Cardiac septum (tissue), 1 donor: ENCODE measurements at regions not wholly inside any gene's neighbourhood (a gene's known extent, or its start where the extent isn't known, plus 50 kb on each side); places are given as distances from the start of the nearest gene placed in this dataset.
"Not testable (repeated sequence)": the region's sequence is repeated elsewhere in the genome, so short reads cannot be mapped to it uniquely, and the experiment has no call there.

Source experiments
- DNase-seq: peaks from one replicate; pipeline ENCODE4 v3.0.0-alpha.2; 2020; ENCODE audit warnings: low spot score
- intact Hi-C: fragments of 100-400 bp; cut with DNase I; formaldehyde crosslinking; loops from one replicate; pipeline ENCODE4 v1.14.0; 2022
- donor health status: DM: no; HTN: no; CAD: no.

DNA sequence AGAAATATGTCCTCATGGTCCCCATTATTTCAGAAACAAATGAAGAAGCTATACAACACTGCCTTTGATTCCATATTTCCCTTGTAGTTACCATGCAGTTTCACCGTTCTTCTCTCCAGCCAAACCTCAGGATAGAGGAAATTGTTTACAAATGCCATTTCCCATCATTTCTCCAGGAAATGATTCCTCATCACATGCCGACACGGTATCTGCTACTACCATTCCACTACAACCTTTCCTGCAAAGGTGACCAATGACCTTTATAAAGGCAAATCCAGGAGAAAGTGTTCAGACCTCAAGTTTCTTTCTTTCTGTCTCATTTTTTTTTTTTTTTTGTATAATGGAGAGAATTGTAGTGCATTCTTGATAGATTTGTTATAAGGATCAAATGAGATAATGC, 460.8 kb upstream of the CDH20 start:
- no peak for DNase-seq
- intact Hi-C loops: no loop called here

DNA sequence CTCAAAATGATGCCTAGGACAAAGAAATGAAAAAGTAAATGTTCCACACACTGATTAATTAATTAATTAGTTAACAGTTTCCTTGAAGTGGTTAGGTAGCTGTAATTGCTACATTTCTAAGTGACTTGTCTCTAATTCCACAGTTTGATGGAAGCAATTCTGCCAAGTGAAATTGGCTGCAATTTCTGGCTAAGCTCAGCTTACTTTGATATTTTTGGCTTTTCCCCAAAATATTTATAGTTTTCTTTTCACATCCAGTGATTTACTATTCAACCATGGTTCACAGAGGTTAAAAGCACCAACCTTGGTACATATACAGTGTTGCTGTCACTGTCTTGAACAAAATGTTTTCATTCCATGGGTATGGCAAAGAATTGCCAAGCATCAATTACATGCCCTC, 459.5 kb upstream of the CDH20 start:
- intact Hi-C loops: no loop called here

DNA sequence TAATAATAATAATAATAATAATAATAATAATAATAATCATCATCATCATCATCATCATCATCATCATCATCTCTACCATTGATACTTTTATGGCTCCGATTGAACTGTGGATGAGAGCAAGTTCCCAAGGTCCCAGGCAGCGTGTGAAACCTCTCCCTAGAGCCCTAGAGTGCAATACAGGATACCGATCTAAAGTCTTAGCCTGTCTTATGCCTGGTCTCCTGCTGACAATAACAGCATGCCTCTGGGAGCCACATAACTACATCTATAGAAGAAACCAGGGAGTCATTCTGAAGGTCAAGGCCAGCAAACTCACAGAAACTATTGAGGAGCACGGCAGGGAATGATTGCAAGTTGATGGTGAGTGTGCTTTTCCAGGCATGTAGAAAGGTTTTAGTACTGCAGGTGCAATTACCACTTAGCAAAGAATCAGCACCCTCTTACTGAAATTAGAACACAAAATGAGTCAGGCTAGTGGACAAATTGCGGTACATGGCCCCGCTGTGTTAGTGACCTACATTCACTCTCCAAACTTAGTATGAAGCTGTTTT, 457.2 kb upstream of the CDH20 start:
- no peak for DNase-seq
- intact Hi-C loops: no loop called here

More for the DNA sequence above, 459.5 kb upstream of the CDH20 start:
- no peak for DNase-seq

DNA sequence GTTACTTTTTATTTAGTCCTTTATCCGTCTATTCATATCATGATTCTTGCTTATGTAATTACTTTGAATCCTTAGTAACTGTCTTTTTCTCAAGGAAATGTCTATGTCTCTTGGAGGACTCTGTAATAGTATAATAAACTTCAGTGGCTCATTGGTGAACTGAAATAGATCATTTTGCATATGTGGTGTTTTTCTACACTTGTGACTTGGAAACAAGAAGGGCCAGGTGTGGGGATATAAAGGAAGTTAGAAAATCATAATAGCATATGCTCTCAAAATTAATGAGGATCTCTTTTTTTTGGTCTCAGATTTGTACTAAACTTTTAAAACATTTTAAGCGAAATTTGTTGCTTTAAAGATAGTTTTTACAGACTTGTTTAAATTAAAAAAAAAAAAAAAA, 453.0 kb upstream of the CDH20 start:
- no peak for DNase-seq
- intact Hi-C loops: no loop called here

DNA sequence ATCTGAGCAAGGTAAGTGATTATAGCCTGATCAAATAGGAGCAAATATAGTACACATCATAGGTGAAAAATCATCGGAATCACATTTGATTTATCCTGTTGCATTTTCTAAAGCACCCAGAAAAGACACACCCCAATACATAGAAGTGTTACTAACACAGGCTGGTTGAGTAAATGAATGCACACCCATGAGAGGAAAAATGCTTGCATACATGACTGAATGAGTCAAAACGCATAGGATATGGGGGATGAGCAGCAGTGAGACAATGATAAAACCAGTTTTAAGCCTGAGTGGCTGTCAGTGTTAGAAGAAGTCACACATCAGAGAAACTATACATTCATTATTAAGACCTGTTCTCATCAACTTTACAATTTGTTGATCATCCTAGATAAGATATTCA, 449.6 kb upstream of the CDH20 start:
- intact Hi-C loops: no loop called here
- no peak for DNase-seq

DNA sequence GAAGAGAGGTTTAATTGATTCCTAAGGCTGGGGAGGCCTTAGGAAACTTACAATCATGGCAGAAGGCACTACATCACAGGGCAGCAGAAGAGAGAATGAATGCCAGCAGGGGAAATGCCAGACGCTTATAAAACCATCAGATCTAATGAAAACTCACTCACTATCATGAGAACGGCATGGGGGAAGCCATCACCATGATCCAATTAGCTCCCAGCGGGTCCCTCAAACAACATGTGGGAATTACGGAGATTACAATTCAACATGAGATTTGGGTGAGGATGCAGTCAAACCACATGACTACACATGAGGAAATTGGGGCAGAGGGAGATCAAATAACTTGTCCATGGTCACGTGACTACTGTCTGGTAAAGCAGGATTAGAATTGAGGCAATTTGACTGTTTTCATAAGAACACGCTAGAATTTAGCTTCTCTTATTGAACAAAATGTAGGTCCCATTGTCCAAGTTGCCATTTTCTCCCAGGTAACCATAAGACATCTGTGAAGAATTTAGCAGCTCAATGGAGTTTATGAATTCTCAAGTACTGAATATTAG, 445.1 kb upstream of the CDH20 start:
- DNase-seq: no peak
- intact Hi-C loops: no loop called here

DNA sequence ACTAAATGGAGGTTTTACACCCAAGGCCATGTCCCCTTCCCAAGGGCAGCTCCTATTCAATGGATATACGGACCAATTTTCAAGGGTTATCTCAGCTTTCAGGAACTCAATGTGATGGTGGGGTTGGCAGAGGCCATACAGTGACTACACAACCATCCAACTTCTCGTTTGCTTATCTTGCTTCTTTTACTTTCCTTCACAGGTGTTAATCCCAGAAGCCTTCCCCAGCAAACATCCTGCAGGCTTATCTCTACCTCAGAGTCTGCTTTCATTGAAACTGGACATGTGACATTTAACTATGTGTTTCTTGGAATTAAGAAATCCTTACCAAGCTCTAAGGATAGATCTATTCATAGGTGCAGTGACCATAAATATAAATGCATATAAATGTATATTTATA, 443.8 kb upstream of the CDH20 start:
- DNase-seq: no peak
- intact Hi-C loops: no loop called here

DNA sequence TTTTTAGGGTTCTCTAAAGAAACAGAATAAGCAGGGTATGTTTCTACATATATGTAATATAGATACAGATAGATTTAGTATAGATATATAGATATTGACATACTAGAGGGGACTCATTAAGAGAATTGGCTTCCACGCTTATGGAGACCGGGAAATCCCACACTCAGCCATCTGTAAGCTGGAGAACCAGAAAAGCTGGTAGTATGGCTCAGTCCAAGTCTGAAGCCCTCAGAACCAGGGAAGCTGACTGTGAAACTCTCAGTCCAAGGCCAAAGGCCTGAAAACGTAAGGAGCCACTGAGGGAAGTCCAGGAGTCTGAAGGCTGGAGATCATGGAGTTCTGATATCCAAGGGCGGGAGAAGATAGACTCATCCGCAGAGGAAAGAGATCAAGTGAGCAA, 441.3 kb upstream of the CDH20 start:
- DNase-seq: no peak
- intact Hi-C loops: no loop called here

DNA sequence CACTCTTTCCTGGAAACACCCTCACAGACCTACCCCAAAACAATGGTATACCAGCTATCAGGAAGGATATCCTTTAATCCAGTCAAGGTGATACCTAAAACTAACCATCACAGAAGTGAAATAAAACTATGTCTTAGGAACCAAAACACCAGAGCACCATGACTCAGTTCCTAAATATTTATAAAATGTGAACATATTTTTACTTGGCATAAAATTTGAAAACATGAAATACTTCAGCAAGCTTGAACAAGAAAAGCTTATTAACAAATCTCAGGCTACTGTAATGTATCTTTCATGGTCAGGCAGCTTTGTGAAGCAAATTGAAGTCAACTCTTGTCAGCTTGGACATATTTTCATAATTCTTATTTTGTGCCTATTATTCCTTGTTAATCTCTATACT, 440.8 kb upstream of the CDH20 start:
- intact Hi-C loops: no loop called here

DNA sequence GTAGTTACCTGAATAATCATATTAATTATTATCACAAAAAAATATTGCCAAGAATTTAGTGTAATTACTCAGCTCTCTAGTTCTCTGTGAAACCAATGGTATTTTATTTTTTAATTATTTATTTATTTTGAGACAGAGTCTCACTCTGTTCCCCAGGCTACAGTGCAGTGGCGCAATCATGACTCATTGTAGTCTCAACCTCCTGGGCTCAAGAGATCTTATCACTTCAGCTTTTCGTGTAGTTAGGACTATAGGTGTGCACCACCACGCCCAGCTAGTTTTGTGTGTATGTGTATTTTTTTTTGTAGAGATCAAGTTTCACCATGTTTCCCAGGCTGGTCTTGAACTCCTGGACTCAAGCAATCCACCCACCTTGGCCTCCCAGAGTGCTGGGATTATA, 440.4 kb upstream of the CDH20 start:
- no peak for DNase-seq
- intact Hi-C loops: no loop called here

More for the DNA sequence above, 440.8 kb upstream of the CDH20 start:
- no peak for DNase-seq

DNA sequence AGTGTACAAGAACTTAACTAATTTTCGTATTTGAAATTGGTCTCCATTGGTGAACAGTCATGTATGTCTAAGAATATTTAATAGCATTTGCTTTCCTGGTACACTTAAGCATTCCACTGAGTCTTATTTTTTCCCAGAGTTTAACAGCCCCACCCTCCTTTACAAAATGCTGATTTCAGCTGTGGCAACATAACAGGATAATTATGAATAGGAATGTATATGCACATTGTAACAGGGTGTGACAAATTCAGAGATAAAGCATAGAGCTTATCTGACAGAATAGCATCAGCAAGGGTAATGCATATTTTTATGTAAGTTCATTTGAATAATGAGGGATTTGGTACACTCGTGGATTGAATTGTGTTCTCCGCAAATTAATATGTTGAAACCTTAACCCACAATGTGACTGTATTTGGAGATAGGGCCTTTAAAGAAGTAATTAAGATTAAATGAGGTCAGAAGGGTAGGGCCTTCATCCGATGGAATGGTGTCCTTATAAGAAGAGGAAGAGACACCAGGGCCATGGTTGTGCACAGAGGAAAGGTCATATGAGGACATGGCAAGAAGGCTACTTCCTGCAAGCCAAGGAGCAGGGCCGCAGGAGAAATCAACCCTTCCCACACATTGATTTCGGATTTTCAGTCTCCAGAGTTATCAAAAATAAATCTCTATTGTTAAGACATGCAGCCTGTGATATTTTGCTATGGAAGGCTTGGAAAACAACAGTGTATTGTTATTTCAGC, 439.7 kb upstream of the CDH20 start:
- no peak for DNase-seq
- intact Hi-C loops: no loop called here

DNA sequence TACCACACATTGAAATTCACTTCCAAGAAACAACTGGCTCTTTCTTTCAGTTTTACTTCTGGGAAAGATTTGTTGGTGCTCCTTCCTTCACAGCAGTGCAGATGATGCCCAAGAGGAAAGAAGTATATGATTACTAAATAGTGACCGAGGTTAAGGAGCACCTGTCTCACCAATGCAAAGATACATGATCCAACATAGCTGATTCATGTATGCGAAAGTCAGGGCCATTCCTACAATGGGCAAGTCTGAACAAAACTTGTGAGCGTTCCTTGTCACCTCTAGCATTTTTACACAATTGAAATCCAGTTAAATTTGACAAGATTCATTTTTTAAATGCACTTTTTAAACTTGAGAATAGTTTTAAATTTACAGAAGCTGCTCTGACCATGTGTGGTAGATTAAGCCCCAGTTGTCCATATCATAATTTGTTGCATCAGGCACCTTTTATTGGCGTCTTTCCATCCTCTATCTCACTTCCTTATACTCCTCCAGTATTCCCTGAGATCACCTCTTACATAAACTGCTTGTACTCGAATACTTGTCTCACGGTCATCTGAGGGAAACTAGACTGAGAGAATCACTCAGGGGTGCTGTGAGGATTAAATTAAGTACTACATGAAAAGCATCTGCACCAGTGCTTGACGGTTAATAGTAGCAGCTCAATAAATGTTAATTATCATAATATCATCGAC, 438.8 kb upstream of the CDH20 start:
- intact Hi-C loops: no loop called here
- DNase-seq: no peak

DNA sequence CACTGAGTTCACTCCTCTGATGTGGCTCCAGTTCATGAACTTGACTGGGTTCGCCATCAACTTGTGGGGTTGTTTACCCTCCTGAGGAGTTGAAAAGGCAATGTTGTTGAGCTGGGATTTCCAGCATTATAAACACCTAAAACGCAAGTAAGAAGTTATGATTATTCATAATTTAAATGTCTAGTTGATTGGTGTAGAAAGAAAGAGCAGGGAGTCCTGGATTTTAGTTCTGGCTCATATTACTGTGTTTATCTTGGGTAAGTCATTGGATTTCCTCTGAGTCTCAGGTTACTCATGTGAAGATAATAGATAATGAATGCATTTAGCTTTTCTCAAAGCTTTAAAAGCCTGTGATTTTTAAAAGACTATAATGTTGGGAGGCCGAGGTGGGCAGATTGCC, 438.0 kb upstream of the CDH20 start:
- no peak for DNase-seq
- intact Hi-C loops: no loop called here

DNA sequence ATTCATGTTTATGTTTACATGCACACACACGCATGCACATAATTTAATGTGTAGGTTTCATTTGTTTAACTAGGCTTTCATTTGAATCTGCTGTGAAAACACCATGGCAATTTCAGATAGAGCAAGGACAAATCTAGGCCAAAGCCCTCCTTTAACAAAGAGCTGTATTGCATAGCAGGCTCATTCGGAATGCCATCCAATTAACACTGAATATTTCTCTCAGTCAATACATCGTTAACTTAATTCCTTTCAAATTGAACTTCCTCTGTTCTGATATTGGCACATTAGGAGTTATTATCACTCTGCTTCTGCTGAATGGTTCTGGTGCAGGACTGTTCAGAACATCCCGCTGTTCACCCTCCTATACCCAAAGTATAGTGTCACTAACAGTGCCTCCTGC, 435.1 kb upstream of the CDH20 start:
- intact Hi-C loops: no loop called here

DNA sequence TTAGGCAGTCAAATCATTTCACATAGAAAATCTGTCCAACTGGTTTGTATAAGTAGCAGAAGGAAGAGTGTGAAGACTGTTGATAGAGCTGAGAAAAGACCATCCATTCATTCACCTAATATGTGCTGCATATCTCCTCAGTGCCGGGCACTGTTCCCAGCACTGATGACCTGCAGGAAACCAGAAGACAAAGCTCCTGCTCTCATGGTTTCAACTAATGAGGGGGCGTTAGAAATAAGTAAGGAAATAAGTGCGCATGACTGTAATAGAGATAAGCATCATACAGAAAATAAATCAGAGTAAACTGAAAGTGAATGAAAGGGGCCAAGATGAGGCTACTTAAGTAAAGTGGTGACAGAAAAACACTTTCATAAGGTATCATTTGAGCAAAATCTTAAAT, 427.5 kb upstream of the CDH20 start:
- intact Hi-C loops: no loop called here
- DNase-seq: no peak

More for the DNA sequence above, 435.1 kb upstream of the CDH20 start:
- DNase-seq: no peak

DNA sequence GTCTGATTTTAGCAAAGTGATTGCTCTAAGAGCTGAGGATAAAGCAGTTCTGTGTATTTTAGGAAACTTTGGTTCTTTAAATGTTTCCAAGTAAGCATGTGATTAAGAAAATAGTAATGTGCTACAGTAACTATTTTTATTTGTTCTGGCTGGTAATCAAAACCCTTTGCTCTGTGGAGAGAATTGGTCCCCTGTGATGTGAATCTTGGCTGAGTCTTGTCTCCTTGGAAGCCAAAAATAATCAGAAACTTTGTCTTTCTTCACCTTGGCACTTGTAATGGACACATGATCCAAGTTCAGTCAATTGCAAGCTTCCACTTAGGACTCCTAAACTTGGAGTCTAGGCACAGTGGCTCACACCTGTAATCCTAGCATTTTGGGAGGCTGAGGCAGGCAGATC, 422.7 kb upstream of the CDH20 start:
- intact Hi-C loops: no loop called here
- no peak for DNase-seq

DNA sequence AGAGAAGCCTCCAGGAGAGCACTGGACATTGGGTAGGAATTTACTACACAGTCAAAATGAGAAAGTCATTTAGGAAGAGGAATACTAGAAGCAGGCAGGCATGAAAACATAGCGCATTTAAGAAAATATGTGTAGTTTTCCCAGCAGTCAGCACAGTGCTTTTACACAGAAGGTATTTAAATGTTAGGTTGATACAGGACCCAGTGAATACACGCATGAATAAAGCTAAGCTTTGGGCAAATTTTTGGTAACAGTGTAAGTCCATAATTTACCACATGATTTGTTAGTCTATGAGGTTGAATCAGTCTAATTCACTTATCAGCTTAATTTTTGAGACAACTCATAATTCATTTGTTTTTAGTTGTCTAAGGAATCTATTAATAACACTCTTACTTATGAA, 421.7 kb upstream of the CDH20 start:
- no peak for DNase-seq
- intact Hi-C loops: no loop called here

DNA sequence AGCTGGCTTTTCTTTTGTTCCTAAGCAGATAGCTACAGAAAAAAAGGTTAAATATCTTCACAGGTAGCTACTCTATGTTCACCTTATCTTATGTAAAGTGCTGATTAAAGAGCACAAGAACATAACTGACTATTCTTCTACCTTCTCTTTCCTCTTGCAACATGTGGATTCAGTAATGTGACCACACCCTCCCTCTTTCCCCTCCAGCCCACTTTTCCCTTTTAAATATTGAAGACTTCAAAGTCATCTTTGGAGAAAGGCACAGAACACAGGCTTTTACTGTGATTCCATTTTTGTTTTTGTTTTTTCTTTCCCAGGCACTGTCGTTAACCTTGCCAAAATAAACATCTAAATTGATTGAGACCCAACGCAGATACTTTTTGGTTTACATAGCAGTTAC, 418.1 kb upstream of the CDH20 start:
- intact Hi-C loops: no loop called here
- no peak for DNase-seq

DNA sequence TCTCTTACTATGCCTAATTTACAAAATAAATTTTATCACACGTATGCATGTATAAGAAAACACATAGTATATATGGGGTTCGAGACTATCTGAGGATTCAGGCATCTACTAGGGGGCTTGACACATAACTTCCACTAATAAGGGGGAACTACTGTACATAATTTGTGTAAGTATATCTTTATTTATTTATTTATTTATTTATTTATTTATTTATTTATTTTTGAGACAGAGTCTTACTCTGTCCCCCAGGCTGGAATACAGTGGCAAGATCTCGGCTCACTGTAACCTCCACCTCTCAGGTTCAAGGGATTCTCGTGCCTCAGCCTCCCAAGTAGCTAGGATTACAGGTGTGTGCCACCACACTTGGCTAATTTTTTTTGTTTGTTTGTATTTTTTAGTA, 414.4 kb upstream of the CDH20 start:
- intact Hi-C loops: not testable (repeated sequence)

DNA sequence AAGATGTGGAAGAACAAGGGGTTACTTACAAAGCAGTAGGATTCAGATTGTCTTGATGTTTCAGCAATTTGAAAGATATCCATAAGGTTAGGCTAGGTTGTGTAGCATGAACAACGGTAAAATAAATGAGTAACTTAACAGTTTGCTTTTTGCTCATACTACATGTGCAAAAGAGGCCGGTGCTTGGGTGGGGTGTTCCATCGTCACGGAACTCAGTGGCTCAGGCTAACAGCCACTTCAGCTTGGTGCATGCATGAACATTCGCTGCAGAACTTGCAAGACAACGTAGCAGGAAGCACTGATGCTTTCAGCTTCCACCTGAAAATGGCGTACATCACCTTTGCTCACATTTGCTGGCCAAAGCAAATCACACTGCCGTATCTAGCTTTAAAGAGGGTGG, 407.3 kb upstream of the CDH20 start:
- no peak for DNase-seq
- intact Hi-C loops: no loop called here

More for the DNA sequence above, 414.4 kb upstream of the CDH20 start:
- DNase-seq: not testable (repeated sequence)

DNA sequence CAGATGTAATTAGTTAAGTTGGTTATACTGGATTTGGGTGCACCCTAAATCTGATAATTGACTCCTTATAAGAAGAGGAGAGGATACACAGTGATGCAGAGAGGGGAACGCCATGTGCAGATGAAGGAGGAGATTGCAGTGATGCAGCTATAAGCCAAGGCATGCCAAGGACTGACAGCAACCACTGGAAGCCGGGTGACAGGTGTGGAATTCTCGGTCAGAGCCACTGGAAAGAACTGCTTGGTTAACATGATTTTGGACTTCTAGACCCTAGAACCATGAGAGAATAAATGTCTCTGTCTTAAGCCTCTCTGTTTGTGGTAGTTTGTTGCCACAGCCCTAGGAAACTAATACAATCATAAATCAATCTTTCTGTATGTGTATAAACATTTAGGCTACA, 403.3 kb upstream of the CDH20 start:
- intact Hi-C loops: no loop called here
- no peak for DNase-seq
